HEK293 (cell line): ENCODE measurements at regions not wholly inside any gene's neighbourhood (a gene's known extent, or its start where the extent isn't known, plus 50 kb on each side); places are given as distances from the start of the nearest gene placed in this dataset.

Experiments
- CTCF ChIA-PET: fragments of 350-600 bp; formaldehyde crosslinking; extraction: SDS; loops from one replicate; lab custom pipeline; 2021; ENCODE audit warnings: antibody characterized with exemption; lab: Yijun Ruan, JAX
- POLR2A ChIA-PET: fragments of 300-600 bp; formaldehyde crosslinking; extraction: SDS; loops from one replicate; lab custom pipeline; 2020; ENCODE audit warnings: antibody characterized with exemption, inconsistent platforms; lab: Yijun Ruan, JAX
- H3K27ac ChIP-seq: fragments of 200-500 bp; sonication (Bioruptor generic); 2 replicates; pipeline ENCODE4 v1.5.1; 2014; ENCODE audit warnings: low read depth, low read length, control low read depth, inconsistent platforms; ENCODE audit errors: extremely low read depth
- H3K36me3 ChIP-seq, 2 experiments: fragments of 200-500 bp in 1 of 2; sonication (Bioruptor generic) in 1 of 2; 1 replicate in 1 of 2; 2 replicates in 1 of 2; pipeline ENCODE4 v1.5.1; 2014 to 2017; ENCODE audit warnings: inconsistent platforms in 2 of 2, low read length in 2 of 2; ENCODE audit not compliant: control insufficient read depth in 2 of 2, insufficient read depth in 1 of 2
- H3K4me1 ChIP-seq: fragments of 200-500 bp; sonication (Bioruptor generic); 2 replicates; pipeline ENCODE4 v1.5.1; 2014; ENCODE audit warnings: mild to moderate bottlenecking, low read length, inconsistent platforms; ENCODE audit not compliant: control insufficient read depth, insufficient read depth
- H3K4me3 ChIP-seq: 2 replicates; pipeline ENCODE4 v1.5.1; 2011; ENCODE audit warnings: low read depth, mild to moderate bottlenecking, control low read depth, low read length, moderate library complexity
- H3K9me3 ChIP-seq: fragments of 200-500 bp; sonication (Bioruptor generic); 2 replicates; pipeline ENCODE4 v1.5.1; 2014; ENCODE audit warnings: low read depth, low read length, inconsistent platforms; ENCODE audit not compliant: control insufficient read depth, insufficient read depth
- ELK4 ChIP-seq: IDR thresholded peaks from 2 replicates; pipeline ENCODE4 v1.6.1; 2011; ENCODE audit warnings: mild to moderate bottlenecking, low read depth, low read length, borderline replicate concordance
- MYNN ChIP-seq: fragments of 450-650 bp; formaldehyde crosslinking; IDR thresholded peaks from 2 replicates; pipeline ENCODE4 v1.5.1; 2016; ENCODE audit warnings: missing biosample characterization, missing genetic modification characterization, borderline replicate concordance
- PATZ1 ChIP-seq: fragments of 450-650 bp; formaldehyde crosslinking; IDR thresholded peaks from 2 replicates; pipeline ENCODE4 v1.5.1; 2016; ENCODE audit warnings: missing biosample characterization, missing genetic modification characterization
- SETDB1 ChIP-seq: IDR thresholded peaks from one replicate; pipeline ENCODE4 v1.6.1; 2017; ENCODE audit warnings: mild to moderate bottlenecking, low read length, moderate library complexity, mixed read lengths; ENCODE audit not compliant: insufficient read length
- ZBTB1 ChIP-seq: fragments of 450-650 bp; formaldehyde crosslinking; IDR thresholded peaks from 2 replicates; pipeline ENCODE4 v1.5.1; 2016; ENCODE audit warnings: missing biosample characterization, missing genetic modification characterization
- ZBTB20 ChIP-seq: fragments of 450-650 bp; formaldehyde crosslinking; IDR thresholded peaks from 2 replicates; pipeline ENCODE4 v1.5.1; 2016; ENCODE audit warnings: missing biosample characterization, missing genetic modification characterization
- ZBTB49 ChIP-seq: fragments of 450-650 bp; formaldehyde crosslinking; IDR thresholded peaks from 2 replicates; pipeline ENCODE4 v1.5.1; 2016; ENCODE audit warnings: missing biosample characterization, missing genetic modification characterization, low read depth
- ZBTB8A ChIP-seq: fragments of 450-650 bp; formaldehyde crosslinking; IDR thresholded peaks from 2 replicates; pipeline ENCODE4 v1.5.1; 2016; ENCODE audit warnings: missing biosample characterization, missing genetic modification characterization
- ZNF121 ChIP-seq: fragments of 450-650 bp; formaldehyde crosslinking; IDR thresholded peaks from 2 replicates; pipeline ENCODE4 v1.5.1; 2016; ENCODE audit warnings: missing biosample characterization, missing genetic modification characterization
- ZNF174 ChIP-seq: fragments of 450-650 bp; formaldehyde crosslinking; IDR thresholded peaks from 2 replicates; pipeline ENCODE4 v1.5.0; 2017; ENCODE audit warnings: missing biosample characterization, mild to moderate bottlenecking, missing genetic modification characterization
- ZNF19 ChIP-seq: fragments of 450-650 bp; formaldehyde crosslinking; IDR thresholded peaks from 2 replicates; pipeline ENCODE4; 2016; ENCODE audit warnings: missing biosample characterization, missing genetic modification characterization, low read depth
- ZNF274 ChIP-seq, 2 experiments: fragments of 200-500 bp in 1 of 2; fragments of 450-650 bp in 1 of 2; sonication (Bioruptor generic) in 1 of 2; formaldehyde crosslinking in 1 of 2; IDR thresholded peaks; 2 replicates each; pipeline versions ENCODE4 v1.5.1 to v1.6.1; 2014 to 2016; ENCODE audit warnings: borderline replicate concordance in 1 of 2, inconsistent platforms in 1 of 2, low read length in 1 of 2, missing biosample characterization in 1 of 2, missing genetic modification characterization in 1 of 2
- ZNF292 ChIP-seq: fragments of 450-650 bp; formaldehyde crosslinking; IDR thresholded peaks from 2 replicates; pipeline ENCODE4 v1.5.1; 2016; ENCODE audit warnings: low read depth, missing biosample characterization, missing genetic modification characterization, borderline replicate concordance
- ZNF48 ChIP-seq: fragments of 450-650 bp; formaldehyde crosslinking; IDR thresholded peaks from 2 replicates; pipeline ENCODE4 v1.5.1; 2016; ENCODE audit warnings: missing biosample characterization, missing genetic modification characterization
- ZNF513 ChIP-seq: fragments of 450-650 bp; IDR thresholded peaks from 2 replicates; pipeline ENCODE4 v1.5.1; 2018; ENCODE audit warnings: missing biosample characterization, missing genetic modification characterization
- ZNF701 ChIP-seq: fragments of 450-650 bp; formaldehyde crosslinking; IDR thresholded peaks from 2 replicates; pipeline ENCODE4 v1.5.1; 2016; ENCODE audit warnings: missing biosample characterization, missing genetic modification characterization
- ZNF707 ChIP-seq: fragments of 450-650 bp; formaldehyde crosslinking; IDR thresholded peaks from 2 replicates; pipeline ENCODE4 v1.5.1; 2016; ENCODE audit warnings: missing biosample characterization, missing genetic modification characterization
- ZNF776 ChIP-seq: fragments of 450-650 bp; formaldehyde crosslinking; IDR thresholded peaks from 2 replicates; pipeline ENCODE4 v1.5.0; 2017; ENCODE audit warnings: missing biosample characterization, missing genetic modification characterization, borderline replicate concordance
- ZNF777 ChIP-seq: fragments of 450-650 bp; formaldehyde crosslinking; IDR thresholded peaks from 2 replicates; pipeline ENCODE4 v1.5.1; 2017; ENCODE audit warnings: missing biosample characterization, missing genetic modification characterization, borderline replicate concordance
- ZNF843 ChIP-seq: fragments of 450-650 bp; formaldehyde crosslinking; IDR thresholded peaks from 2 replicates; pipeline ENCODE4 v1.5.1; 2016; ENCODE audit warnings: missing biosample characterization, missing genetic modification characterization
- ZSCAN16 ChIP-seq: fragments of 450-650 bp; formaldehyde crosslinking; IDR thresholded peaks from 2 replicates; pipeline ENCODE4 v1.5.1; 2016; ENCODE audit warnings: missing biosample characterization, missing genetic modification characterization
- ZSCAN4 ChIP-seq: fragments of 450-650 bp; formaldehyde crosslinking; IDR thresholded peaks from 2 replicates; pipeline ENCODE4 v1.5.1; 2017; ENCODE audit warnings: missing biosample characterization, missing genetic modification characterization

GRCh38 chr13:33392794-33393405 lies 107.3 kb upstream of the STARD13 start (continued):
- TF ChIP-seq ZNF513 (no peak), ZBTB8A (tag by site-specific recombination) (no peak), ZNF777 (tag by site-specific recombination) (no peak)
- TF ChIP-seq, all 188 proteins: peak for 0

GRCh38 chr13:33394294-33394932 lies 108.9 kb upstream of the STARD13 start:
- H3K36me3 ChIP-seq: no peaks in the 10 kb centered on the region

More at GRCh38 chr13:33394294-33394932, 108.9 kb upstream of the STARD13 start:
- no peaks in the 10 kb centered on the region for H3K9me3 ChIP-seq
- CTCF ChIA-PET: interaction anchor here (0.5 kb wide), 1 partner anchor 132 kb away, joined by 3 read pairs; no protein-coding TSS in a partner anchor
- no peaks in the 10 kb centered on the region for H3K4me1 ChIP-seq
- POLR2A ChIA-PET: no interaction called here
- H3K4me3 ChIP-seq: no peak overlapping the region
- TF ChIP-seq ZNF776: no peak
- no peak for TF ChIP-seq ZNF174 (tag by site-specific recombination)
- TF ChIP-seq ZNF707: no peak
- no peak for TF ChIP-seq ZNF292 (tag by site-specific recombination)
- TF ChIP-seq ZNF121: no peak
- TF ChIP-seq SETDB1: no peak
- no peak for TF ChIP-seq ZNF274 (IDR thresholded peaks at IDR 0.05; ENCODE audit: low read length)
- no peak for TF ChIP-seq ZNF274 (tag by site-specific recombination; IDR thresholded peaks at IDR 0.05; ENCODE audit: borderline replicate concordance)
- no peak for TF ChIP-seq ZNF19
- no peak for TF ChIP-seq ZBTB20 (tag by site-specific recombination)
- no peak for TF ChIP-seq ZBTB49 (tag by site-specific recombination)
- TF ChIP-seq PATZ1 (tag by site-specific recombination): no peak
- TF ChIP-seq ZNF843 (tag by site-specific recombination): no peak
- TF ChIP-seq ZSCAN4: no peak
- TF ChIP-seq ZNF701 (tag by site-specific recombination): no peak
- no peak for TF ChIP-seq ZBTB1 (tag by site-specific recombination)
- TF ChIP-seq MYNN (tag by site-specific recombination): no peak
- no peak for TF ChIP-seq ZNF48
- no peak for TF ChIP-seq ZSCAN16 (tag by site-specific recombination)
- TF ChIP-seq ELK4: no peak
- no peak overlapping the region for H3K27ac ChIP-seq
